ENCODE measurements at regions not wholly inside any gene's neighbourhood (a gene's known extent, or its start where the extent isn't known, plus 50 kb on each side); places are given as distances from the start of the nearest gene placed in this dataset.

DNA sequence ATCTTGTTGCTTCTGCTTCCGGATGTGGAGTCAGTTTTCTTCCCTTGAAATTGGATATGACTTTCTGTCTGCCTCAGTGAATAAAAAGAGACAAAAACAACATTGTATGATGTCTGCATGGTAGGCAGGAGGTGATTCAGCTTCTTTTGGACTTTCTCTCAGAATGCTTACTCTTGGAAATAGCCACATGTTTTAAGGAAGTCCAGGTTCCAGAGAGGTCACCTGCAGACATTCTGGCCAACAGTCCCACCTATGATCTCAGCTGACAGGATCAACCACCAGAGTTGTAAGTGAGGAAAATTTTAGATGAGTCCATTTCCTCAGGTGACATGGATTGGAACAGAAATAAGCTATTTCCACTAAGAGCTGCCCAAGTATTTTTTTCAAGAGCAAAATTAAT, 508.7 kb upstream of the FAM98A start:
- TF ChIP-seq ZNF263 (CRISPR knock-in tag; IDR thresholded peaks at IDR 0.05; ENCODE audit: low read depth) = no peak
- no peak for TF ChIP-seq MYBL2 (CRISPR knock-in tag; IDR thresholded peaks at IDR 0.05)
- TF ChIP-seq, protein P1, sequence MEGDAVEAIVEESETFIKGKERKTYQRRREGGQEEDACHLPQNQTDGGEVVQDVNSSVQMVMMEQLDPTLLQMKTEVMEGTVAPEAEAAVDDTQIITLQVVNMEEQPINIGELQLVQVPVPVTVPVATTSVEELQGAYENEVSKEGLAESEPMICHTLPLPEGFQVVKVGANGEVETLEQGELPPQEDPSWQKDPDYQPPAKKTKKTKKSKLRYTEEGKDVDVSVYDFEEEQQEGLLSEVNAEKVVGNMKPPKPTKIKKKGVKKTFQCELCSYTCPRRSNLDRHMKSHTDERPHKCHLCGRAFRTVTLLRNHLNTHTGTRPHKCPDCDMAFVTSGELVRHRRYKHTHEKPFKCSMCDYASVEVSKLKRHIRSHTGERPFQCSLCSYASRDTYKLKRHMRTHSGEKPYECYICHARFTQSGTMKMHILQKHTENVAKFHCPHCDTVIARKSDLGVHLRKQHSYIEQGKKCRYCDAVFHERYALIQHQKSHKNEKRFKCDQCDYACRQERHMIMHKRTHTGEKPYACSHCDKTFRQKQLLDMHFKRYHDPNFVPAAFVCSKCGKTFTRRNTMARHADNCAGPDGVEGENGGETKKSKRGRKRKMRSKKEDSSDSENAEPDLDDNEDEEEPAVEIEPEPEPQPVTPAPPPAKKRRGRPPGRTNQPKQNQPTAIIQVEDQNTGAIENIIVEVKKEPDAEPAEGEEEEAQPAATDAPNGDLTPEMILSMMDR (IDR thresholded peaks at IDR 0.05) = no peak
- TF ChIP-seq SP1 (CRISPR knock-in tag; conservative IDR thresholded peaks at IDR 0.05) = no peak
- TF ChIP-seq NFYB (CRISPR knock-in tag; conservative IDR thresholded peaks at IDR 0.05; ENCODE audit: low read depth) = no peak
- no peak for TF ChIP-seq TCF7 (CRISPR knock-in tag; IDR thresholded peaks at IDR 0.05; ENCODE audit: low read depth)
- no peak for TF ChIP-seq ATF3 (CRISPR knock-in tag; conservative IDR thresholded peaks at IDR 0.05)
- TF ChIP-seq AFF4 (CRISPR knock-in tag; IDR thresholded peaks at IDR 0.05; ENCODE audit: borderline replicate concordance) = no peak

Measured in WTC11 (cell line).